HL-60 (cell line): ENCODE measurements at regions not wholly inside any gene's neighbourhood (a gene's known extent, or its start where the extent isn't known, plus 50 kb on each side); places are given as distances from the start of the nearest gene placed in this dataset.

ENCODE experiments used
- CTCF ChIP-seq: IDR thresholded peaks from one replicate; pipeline ENCODE4 v1.5.1; 2011; ENCODE audit warnings: low read length, control low read depth, inconsistent platforms; ENCODE audit not compliant: insufficient read depth
- POLR2AphosphoS5 ChIP-seq: IDR thresholded peaks from 2 replicates; pipeline ENCODE4 v1.6.1; 2012; ENCODE audit warnings: low read depth
- REST ChIP-seq: IDR thresholded peaks from 2 replicates; pipeline ENCODE4 v1.6.1; 2012; ENCODE audit warnings: low read depth; ENCODE audit not compliant: insufficient replicate concordance

- TF ChIP-seq POLR2AphosphoS5 (no peak), REST (no peak), CTCF (no peak)
These were observed 256.6 kb downstream of the CNTN3 start for GRCh38 chr3:74357881-74358280.
